LNCaP clone FGC (cell line): ENCODE measurements at regions not wholly inside any gene's neighbourhood (a gene's known extent, or its start where the extent isn't known, plus 50 kb on each side); places are given as distances from the start of the nearest gene placed in this dataset.

Experiments used
- DNase-seq: peaks from one replicate; pipeline ENCODE4 v3.0.0-alpha.2; 2011; ENCODE audit warnings: low read depth
- H3K4me3 ChIP-seq: 2 replicates; pipeline ENCODE4 v1.5.1; 2011; ENCODE audit warnings: mild to moderate bottlenecking, low read depth, low read length, control low read depth
- CTCF ChIP-seq: IDR thresholded peaks from 2 replicates; pipeline ENCODE4 v1.5.1; 2012; ENCODE audit warnings: mild to moderate bottlenecking; ENCODE audit not compliant: control insufficient read depth, insufficient read depth; ENCODE audit errors: extremely low read depth

GRCh38 chr5:60546207-60546606, 153.8 kb downstream of the DEPDC1B start:
- DNase-seq, result no peak
- no peak for TF ChIP-seq CTCF
- no peak overlapping the region for H3K4me3 ChIP-seq

- no peak for TF ChIP-seq CTCF
- no peak overlapping the region for H3K4me3 ChIP-seq
- no peak for DNase-seq
Measured at GRCh38 chr5:60545551-60545950, 154.4 kb downstream of the DEPDC1B start.

DNA sequence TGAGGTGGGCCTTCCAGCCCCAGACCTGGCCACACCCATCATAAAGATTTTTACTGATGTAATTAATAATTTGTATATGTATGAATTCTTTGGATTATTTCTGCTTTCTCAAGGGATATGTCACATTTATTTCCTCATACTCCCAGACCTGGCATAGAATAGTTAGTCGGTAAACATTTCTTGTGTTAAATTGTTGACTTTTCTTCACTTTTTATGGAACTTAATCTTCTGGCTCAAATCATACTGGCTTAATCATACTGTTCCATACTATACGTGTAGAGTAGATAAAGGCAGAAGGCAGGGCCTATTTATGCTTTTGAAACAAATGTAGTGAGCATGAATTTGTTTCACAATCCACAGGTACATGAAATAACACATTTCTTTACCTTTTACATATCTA, 155.8 kb downstream of the DEPDC1B start:
- peak; percentile 82 for DNase-seq
- no peak for TF ChIP-seq CTCF
- no peak overlapping the region for H3K4me3 ChIP-seq

GRCh38 chr5:60541980-60542379, 158.0 kb downstream of the DEPDC1B start:
- DNase-seq, result no peak

DNA sequence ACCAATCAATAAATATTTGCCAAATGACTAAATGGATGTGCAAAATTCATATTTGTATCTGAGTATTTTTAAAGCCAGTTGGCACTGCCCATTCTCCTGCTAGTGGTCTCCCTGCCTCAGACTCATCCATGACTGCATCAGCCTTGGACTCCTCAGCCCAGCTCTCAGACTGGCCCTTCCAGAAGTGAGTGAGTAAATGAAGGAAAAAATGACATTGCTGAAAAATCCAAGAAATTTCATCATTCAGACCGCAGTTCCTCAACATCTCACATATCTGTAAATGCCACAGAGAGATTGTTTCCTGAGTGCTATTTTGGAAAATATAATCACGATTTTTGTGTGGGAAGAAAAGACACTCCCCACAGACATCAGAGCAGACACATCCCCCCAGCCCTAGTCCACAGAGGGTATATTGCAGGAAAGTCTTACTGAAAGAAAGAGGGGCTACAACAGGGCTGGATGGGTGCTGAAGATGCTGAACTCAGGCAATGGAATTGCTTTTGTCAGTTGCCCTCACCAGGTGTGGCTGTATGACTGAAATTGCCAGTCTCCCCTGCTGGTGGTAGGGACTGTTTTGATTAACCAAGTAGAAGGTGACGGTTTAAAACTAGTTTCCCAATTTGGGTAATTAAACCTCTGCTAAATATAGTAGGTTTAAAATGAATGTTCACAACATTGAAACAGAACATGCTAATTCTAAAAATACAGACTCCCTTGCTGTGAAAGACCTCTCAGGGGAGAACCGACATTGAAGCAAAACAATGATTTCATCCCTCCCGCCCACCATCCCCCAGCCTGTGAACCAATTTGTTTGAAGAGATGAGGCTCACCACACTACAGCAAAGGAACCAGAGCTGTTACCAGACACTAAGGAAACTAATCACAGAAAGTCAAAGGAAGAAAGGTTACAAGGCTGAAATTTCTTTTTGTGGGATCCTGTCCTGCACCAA, 158.8 kb downstream of the DEPDC1B start:
- no peak overlapping the region for H3K4me3 ChIP-seq
- TF ChIP-seq CTCF, result no peak

More at GRCh38 chr5:60541980-60542379, 158.0 kb downstream of the DEPDC1B start:
- no peak overlapping the region for H3K4me3 ChIP-seq
- TF ChIP-seq CTCF, result no peak

GRCh38 chr5:60538955-60539866, 160.8 kb downstream of the DEPDC1B start:
- DNase-seq, result no peak
- no peak for TF ChIP-seq CTCF

More for the DNA sequence above, 158.8 kb downstream of the DEPDC1B start:
- DNase-seq, result no peak

More at GRCh38 chr5:60538955-60539866, 160.8 kb downstream of the DEPDC1B start:
- no peak overlapping the region for H3K4me3 ChIP-seq
